ENCODE measurements at regions not wholly inside any gene's neighbourhood (a gene's known extent, or its start where the extent isn't known, plus 50 kb on each side); places are given as distances from the start of the nearest gene placed in this dataset.

DNA sequence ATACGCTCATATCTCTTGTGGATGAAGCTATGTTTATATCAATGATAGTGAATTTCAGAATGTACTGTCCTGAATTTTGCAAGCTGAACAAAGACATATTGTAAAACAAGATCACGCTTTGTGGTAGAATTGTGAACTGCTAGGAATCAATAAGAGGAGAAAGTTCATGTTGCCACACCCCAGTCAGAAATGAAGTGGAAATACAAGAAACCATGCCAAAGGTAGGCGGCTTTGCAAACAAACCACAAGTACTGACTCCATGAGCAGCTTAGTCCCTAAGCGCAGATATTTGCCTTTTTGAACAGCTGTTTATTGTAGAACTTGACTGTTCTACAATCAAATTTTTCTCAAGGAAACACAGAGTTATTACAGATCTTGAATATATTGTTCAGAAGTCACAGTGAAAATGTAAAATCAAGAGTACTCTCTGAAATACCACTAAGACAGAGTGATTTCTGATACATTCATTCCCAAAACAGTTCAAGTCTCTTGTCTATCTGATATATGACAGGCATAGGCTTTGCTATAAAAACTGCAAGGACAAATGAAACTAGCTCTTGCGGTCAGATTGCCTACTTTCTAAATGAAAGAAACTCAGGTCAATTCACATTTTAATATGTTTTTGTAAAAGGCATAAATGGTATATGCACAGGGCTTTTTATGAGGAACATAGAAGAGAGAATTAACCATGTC is 120.9 kb upstream of the CDH19 start:
- H3K4me3 Mint-ChIP-seq, result no peak overlapping the region
- no peak overlapping the region for H2BK15ac ChIP-seq (ENCODE audit: low read depth, low read length)
- H4K5ac ChIP-seq (ENCODE audit: insufficient read length, low read depth, low read length), result no peak overlapping the region
- no peaks in the 10 kb centered on the region for H3K79me2 ChIP-seq (ENCODE audit: insufficient read depth, low read length)
- no peak overlapping the region for H4K8ac ChIP-seq (replicated peaks; ENCODE audit: insufficient read length, low read depth, low read length)
- WGBS (ENCODE audit: extremely low coverage, insufficient read length, low lambda C conversion rate), result no CpG with 5 or more reads among the region's 5 CpGs
- H2AK5ac ChIP-seq (ENCODE audit: insufficient read length, low read length), result no peak overlapping the region
- no peak overlapping the region for H3K27ac ChIP-seq (ENCODE audit: insufficient read length, low read depth, low read length)
- no peaks in the 10 kb centered on the region for H3K9me3 ChIP-seq (ENCODE audit: control insufficient read depth, low read depth, low read length)
- H3K27ac Mint-ChIP-seq, result no peak overlapping the region
- no peaks in the 10 kb centered on the region for H4K20me1 ChIP-seq (ENCODE audit: control insufficient read depth, insufficient read depth, insufficient read length)
- no peaks in the 10 kb centered on the region for H3K4me1 ChIP-seq (ENCODE audit: insufficient read depth, low read length)
- no peak overlapping the region for H3K9ac ChIP-seq (ENCODE audit: extremely low read depth, insufficient read length, low read length)
- no peaks in the 10 kb centered on the region for H3K27me3 ChIP-seq (ENCODE audit: insufficient read depth, low read length)
- no peak overlapping the region for H3T11ph ChIP-seq (ENCODE audit: low read length)
- no peak overlapping the region for H2BK20ac ChIP-seq (ENCODE audit: low read depth, low read length, poor library complexity, severe bottlenecking)
- no peak overlapping the region for H3K56ac ChIP-seq (ENCODE audit: insufficient read length, low read depth, low read length)
- H3K4me1 Mint-ChIP-seq, result no peaks in the 10 kb centered on the region
- H2BK120ac ChIP-seq (ENCODE audit: low read depth, low read length, poor library complexity, severe bottlenecking), result no peak overlapping the region
- no peak overlapping the region for H2BK12ac ChIP-seq (ENCODE audit: insufficient read length, low read depth, low read length)
- H3K4me2 ChIP-seq (ENCODE audit: insufficient read depth, insufficient read length, low read length), result no peak overlapping the region
- DNase-seq, result no peak
- no peak overlapping the region for H2BK5ac ChIP-seq (ENCODE audit: insufficient read length, low read length)
- no peaks in the 10 kb centered on the region for H3K79me1 ChIP-seq (ENCODE audit: insufficient read depth, low read depth, low read length, poor library complexity, severe bottlenecking)
- no peak overlapping the region for H3K18ac ChIP-seq (ENCODE audit: insufficient read length, low read depth, low read length)
- no peak overlapping the region for H3K4ac ChIP-seq (ENCODE audit: low read depth, low read length)
- TF ChIP-seq, protein P1, sequence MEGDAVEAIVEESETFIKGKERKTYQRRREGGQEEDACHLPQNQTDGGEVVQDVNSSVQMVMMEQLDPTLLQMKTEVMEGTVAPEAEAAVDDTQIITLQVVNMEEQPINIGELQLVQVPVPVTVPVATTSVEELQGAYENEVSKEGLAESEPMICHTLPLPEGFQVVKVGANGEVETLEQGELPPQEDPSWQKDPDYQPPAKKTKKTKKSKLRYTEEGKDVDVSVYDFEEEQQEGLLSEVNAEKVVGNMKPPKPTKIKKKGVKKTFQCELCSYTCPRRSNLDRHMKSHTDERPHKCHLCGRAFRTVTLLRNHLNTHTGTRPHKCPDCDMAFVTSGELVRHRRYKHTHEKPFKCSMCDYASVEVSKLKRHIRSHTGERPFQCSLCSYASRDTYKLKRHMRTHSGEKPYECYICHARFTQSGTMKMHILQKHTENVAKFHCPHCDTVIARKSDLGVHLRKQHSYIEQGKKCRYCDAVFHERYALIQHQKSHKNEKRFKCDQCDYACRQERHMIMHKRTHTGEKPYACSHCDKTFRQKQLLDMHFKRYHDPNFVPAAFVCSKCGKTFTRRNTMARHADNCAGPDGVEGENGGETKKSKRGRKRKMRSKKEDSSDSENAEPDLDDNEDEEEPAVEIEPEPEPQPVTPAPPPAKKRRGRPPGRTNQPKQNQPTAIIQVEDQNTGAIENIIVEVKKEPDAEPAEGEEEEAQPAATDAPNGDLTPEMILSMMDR (conservative IDR thresholded peaks at IDR 0.05), result no peak
- no peak overlapping the region for H3K14ac ChIP-seq (ENCODE audit: insufficient read depth, low read length)
- H3K23ac ChIP-seq (ENCODE audit: insufficient read length, low read depth, low read length), result no peak overlapping the region
- no peak overlapping the region for H4K91ac ChIP-seq (ENCODE audit: insufficient read length, low read depth, low read length)
- peaks cover 0 to 3% of the 10 kb centered on the region in 2 experiments; a peak in 2 of 5 replicates for H3K9me3 Mint-ChIP-seq
- no peaks in the 10 kb centered on the region for H3K23me2 ChIP-seq (ENCODE audit: insufficient read length, low read depth, low read length, poor library complexity, severe bottlenecking)
- no peaks in the 10 kb centered on the region for H3K36me3 Mint-ChIP-seq (ENCODE audit: insufficient read depth in 1 of 3, low read depth in 3 of 3)
- peaks cover 1% of the 10 kb centered on the region; the same call in 1 of the 2 replicates for H3K27me3 Mint-ChIP-seq (ENCODE audit: low read depth)
- H2AFZ ChIP-seq (ENCODE audit: low read length), result no peak overlapping the region
